Sigmoid colon (tissue), 4 donors: ENCODE measurements at regions not wholly inside any gene's neighbourhood (a gene's known extent, or its start where the extent isn't known, plus 50 kb on each side); places are given as distances from the start of the nearest gene placed in this dataset.

Experiments used
- CTCF ChIP-seq, 4 experiments: fragments of 450-650 bp in 3 of 4; fragments of 200-600 bp in 1 of 4; IDR thresholded peaks; one replicate each; pipeline ENCODE4 v1.5.1; 2016 to 2019; ENCODE audit warnings: antibody characterized with exemption in 4 of 4, mild to moderate bottlenecking in 3 of 4, moderate library complexity in 2 of 4
- EP300 ChIP-seq, 4 donors: sonication (generic); formaldehyde crosslinking; IDR thresholded peaks; one replicate each; pipeline ENCODE4 v1.6.1; 2017; ENCODE audit warnings: antibody characterized with exemption in 4 of 4
- POLR2A ChIP-seq, 2 donors: fragments of 450-650 bp; IDR thresholded peaks; one replicate each; pipeline ENCODE4 v1.6.1; 2016; ENCODE audit warnings: antibody characterized with exemption in 2 of 2, mild to moderate bottlenecking in 2 of 2, moderate library complexity in 2 of 2

DNA sequence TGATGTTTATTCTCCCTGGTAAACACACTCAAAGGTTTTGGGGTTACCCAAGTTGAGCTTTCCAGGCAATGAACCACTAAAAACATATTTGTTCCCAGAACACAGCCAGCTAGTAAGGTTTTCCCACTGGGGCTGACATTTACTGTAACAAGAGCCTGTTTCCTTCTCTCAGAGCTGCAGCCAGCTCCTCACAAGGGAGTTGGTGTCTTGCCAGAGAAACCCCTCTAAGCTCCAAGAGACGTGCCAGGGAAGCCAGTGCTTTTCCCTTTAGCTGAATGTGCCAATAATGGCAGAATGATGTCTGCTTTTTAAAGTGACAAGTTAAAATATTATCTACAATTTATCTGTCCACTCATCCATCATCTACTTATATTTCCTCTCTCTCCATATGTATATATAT is 170.8 kb upstream of the RBFOX1 start:
- TF ChIP-seq POLR2A (IDR thresholded peaks at IDR 0.05) (no peak), CTCF (IDR thresholded peaks at IDR 0.05) (no peak), EP300 (IDR thresholded peaks at IDR 0.05) (no peak)
